Epithelial cell of proximal tubule (primary cell): ENCODE measurements at regions not wholly inside any gene's neighbourhood (a gene's known extent, or its start where the extent isn't known, plus 50 kb on each side); places are given as distances from the start of the nearest gene placed in this dataset.

Experiments
- DNase-seq: peaks from one replicate; pipeline ENCODE4 v3.0.0-alpha.2; 2011; ENCODE audit warnings: low read depth
- H3K4me3 ChIP-seq: 2 replicates; pipeline ENCODE4 v1.5.1; 2011; ENCODE audit warnings: low read depth, mild to moderate bottlenecking, low read length
- TF ChIP-seq, protein P1 (sequence below): conservative IDR thresholded peaks from 2 replicates; pipeline ENCODE4 v1.5.1; 2012; ENCODE audit warnings: low read depth, mild to moderate bottlenecking, low read length

DNA sequence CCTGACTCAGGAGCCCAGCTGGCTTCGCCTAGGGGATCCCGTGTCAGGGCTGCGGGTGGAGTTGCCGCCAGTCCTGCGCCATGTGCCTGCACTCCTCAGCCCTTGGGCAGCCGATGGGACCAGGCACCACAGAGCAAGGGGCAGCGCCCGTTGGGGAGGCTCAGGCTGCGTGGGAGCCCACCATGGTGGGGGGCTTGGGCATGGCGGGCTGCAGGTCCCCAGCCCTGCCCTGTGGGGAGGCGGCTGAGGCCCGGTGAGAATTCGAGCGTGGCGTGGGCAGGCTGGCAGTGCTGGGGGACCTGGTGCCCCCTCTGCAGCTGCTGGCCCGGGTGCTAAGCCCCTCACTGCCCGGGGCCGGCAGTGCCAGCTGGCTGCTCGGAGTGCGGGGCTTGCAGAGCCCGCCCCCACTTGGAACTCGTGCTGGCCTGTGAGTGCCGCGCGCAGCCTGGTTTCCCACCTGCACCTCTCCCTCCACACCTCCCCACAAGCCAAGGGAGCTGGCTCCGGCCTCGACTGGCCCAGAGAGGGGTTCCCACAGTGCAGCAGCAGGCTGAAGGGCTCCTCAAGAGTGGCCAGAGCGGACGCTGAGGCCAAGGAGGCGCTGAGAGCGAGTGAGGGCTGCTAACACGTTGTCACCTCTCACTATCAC is 135.1 kb upstream of the SEL1L start:
- H3K4me3 ChIP-seq = no peak overlapping the region
- TF ChIP-seq, protein P1, sequence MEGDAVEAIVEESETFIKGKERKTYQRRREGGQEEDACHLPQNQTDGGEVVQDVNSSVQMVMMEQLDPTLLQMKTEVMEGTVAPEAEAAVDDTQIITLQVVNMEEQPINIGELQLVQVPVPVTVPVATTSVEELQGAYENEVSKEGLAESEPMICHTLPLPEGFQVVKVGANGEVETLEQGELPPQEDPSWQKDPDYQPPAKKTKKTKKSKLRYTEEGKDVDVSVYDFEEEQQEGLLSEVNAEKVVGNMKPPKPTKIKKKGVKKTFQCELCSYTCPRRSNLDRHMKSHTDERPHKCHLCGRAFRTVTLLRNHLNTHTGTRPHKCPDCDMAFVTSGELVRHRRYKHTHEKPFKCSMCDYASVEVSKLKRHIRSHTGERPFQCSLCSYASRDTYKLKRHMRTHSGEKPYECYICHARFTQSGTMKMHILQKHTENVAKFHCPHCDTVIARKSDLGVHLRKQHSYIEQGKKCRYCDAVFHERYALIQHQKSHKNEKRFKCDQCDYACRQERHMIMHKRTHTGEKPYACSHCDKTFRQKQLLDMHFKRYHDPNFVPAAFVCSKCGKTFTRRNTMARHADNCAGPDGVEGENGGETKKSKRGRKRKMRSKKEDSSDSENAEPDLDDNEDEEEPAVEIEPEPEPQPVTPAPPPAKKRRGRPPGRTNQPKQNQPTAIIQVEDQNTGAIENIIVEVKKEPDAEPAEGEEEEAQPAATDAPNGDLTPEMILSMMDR = no peak
- no peak for DNase-seq

DNA sequence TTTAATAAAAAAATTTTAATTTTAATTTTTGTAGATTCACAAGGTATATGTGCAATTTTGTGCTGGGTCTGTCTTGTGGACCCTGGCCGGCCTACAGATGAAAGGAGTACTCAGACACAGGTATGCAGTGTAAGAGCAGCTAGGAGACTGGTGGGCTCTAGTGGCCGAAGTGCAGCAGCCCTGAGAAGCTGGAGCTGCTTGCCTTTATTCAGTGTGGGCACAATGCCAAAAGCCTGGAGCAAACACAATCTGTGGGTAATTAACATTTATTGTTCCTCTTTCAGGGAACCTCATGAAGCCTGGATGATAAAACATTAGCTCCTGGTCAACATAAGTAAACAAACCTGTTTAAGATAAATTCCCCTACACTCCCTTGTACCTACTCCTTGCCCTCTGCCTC is 135.7 kb upstream of the SEL1L start:
- TF ChIP-seq, protein P1 = no peak
- no peak overlapping the region for H3K4me3 ChIP-seq
- DNase-seq = no peak

DNA sequence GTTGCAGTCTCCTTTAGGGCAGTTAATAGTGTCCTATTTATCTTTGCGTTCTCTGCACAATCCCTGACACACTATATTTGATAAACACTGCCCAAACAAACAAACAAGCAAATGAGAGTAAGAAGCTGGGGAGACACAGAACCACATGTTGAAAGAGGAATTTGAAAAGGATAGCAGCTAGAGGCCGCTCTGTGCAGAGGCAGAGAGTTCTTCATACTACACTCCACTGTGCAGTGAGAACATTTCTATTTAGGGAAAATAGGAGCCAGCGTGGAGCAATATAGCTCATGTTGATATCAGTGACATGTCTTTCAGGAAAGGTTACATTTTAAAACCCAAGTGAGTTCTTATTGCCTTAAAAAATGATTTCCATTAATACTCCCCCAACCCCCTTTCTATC is 140.3 kb upstream of the SEL1L start:
- H3K4me3 ChIP-seq = no peak overlapping the region
- TF ChIP-seq, protein P1 = no peak
- no peak for DNase-seq

DNA sequence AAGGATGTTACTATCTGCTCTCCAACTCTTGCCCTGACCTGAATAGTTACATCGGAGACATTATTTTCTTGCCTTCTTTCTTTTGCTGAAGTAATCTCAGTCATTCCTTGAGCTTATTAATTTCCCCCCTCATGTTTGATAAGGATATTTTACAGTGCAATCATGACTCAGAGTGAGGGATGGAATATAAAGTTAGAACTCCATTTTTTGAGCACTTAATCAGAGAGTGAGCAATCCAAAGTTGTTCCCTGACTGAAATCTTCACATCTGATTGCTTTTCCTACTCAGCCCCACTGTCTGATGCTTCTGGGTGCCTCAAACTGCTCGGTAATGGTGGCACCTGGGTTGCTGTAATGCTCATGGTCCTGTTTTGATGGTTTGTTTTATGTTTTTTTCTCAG is 142.7 kb upstream of the SEL1L start:
- no peak for DNase-seq
- H3K4me3 ChIP-seq = no peak overlapping the region
- TF ChIP-seq, protein P1 = no peak

DNA sequence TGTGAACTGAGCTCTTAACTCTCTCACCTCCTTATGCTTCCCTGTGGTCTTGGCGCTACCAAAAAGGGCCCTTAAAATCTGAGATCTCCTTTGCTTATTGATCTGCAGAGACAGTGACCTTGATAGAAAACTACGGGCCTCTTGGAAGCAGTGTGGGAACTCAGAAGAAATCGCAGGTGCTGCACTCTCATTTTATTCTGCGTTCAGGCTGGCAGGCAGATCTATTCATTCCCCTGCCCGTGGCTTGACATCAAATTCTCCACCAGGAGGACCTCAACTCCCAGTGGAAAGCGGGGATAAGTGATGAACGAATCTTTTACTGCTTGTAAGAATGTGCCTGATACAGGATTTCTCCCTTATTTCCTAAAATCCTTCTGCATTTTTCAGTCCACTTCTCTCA is 143.2 kb upstream of the SEL1L start:
- no peak for DNase-seq
- TF ChIP-seq, protein P1 = no peak
- H3K4me3 ChIP-seq = no peak overlapping the region

DNA sequence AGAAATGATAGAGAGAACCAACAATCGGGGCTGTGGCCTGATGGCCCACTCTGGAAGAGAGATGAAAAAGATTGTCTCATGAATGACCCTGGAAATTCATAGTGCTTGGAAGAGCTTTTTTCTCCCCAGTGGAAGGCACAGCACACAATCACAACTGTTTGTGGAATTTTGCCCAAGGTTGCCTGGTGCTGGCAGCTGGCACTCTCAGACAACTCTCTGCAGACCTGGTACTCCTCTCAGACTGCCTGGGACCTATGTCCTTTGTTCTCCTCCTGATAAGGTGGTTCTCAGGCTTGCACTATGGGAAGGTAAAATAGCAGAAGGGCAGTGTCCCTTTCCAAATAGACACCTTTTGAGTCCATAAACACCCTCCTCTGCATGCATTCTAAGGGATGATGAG is 144.1 kb upstream of the SEL1L start:
- no peak for DNase-seq
- TF ChIP-seq, protein P1 = no peak
- H3K4me3 ChIP-seq = no peak overlapping the region

DNA sequence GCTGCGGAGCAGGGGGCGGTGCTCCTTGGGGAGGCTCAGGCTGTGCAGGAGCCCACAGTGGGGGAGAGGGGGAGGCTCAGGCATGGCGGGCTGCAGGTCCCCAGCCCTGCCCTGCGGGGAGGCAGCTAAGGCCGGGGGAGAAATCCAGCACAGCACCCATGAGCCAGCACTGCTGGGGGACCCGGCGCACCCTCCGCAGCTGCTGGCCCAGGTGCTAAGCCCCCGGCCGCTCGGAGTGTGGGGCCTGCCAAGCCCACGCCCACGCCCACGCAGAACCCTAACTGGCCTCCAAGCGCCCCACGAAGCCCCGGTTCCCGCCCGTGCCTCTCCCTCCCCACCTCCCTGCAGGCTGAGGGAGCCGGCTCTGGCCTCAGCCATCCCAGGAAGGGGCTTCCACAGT is 145.6 kb upstream of the SEL1L start:
- no peak overlapping the region for H3K4me3 ChIP-seq
- no peak for DNase-seq
- TF ChIP-seq, protein P1 = no peak
